Endodermal cell (in vitro differentiated cells): ENCODE measurements at regions not wholly inside any gene's neighbourhood (a gene's known extent, or its start where the extent isn't known, plus 50 kb on each side); places are given as distances from the start of the nearest gene placed in this dataset.

Experiments
- DNase-seq: peaks from one replicate; pipeline ENCODE4 v3.0.0-alpha.2; 2017
- H3K27ac ChIP-seq: 2 replicates; pipeline ENCODE4 v1.5.1; 2013; ENCODE audit warnings: mild to moderate bottlenecking, low read depth, low read length, moderate library complexity
- H3K27me3 ChIP-seq: 2 replicates; pipeline ENCODE4 v1.6.1; 2013; ENCODE audit warnings: mild to moderate bottlenecking, low read length, moderate library complexity; ENCODE audit not compliant: insufficient read depth, control insufficient read depth, poor library complexity, severe bottlenecking
- H3K36me3 ChIP-seq: 2 replicates; pipeline ENCODE4 v1.7.0; 2013; ENCODE audit warnings: mild to moderate bottlenecking, low read length, moderate library complexity; ENCODE audit not compliant: control insufficient read depth, insufficient read depth
- H3K4me1 ChIP-seq: one replicate; pipeline ENCODE4 v1.7.0; 2013; ENCODE audit warnings: low read length; ENCODE audit not compliant: control insufficient read depth, insufficient read depth
- H3K4me3 ChIP-seq: 2 replicates; pipeline ENCODE4 v1.5.1; 2013; ENCODE audit warnings: mild to moderate bottlenecking, low read length, moderate library complexity
- H3K9ac ChIP-seq: 2 replicates; pipeline ENCODE4 v1.6.1; 2013; ENCODE audit warnings: mild to moderate bottlenecking, low read length, moderate library complexity; ENCODE audit not compliant: poor library complexity, severe bottlenecking; ENCODE audit errors: extremely low read depth
- H3K9me3 ChIP-seq: 2 replicates; pipeline ENCODE4 v1.6.1; 2013; ENCODE audit warnings: mild to moderate bottlenecking, low read length, moderate library complexity; ENCODE audit not compliant: control insufficient read depth
- H3K27ac Mint-ChIP-seq: 2 replicates; pipeline ENCODE4 v1.8.0; 2020; ENCODE audit warnings: mixed read lengths
- H3K27me3 Mint-ChIP-seq: 2 replicates; pipeline ENCODE4 v1.8.0; 2021; ENCODE audit warnings: mild to moderate bottlenecking, mixed read lengths; ENCODE audit not compliant: insufficient read depth
- H3K36me3 Mint-ChIP-seq: 2 replicates; pipeline ENCODE4 v1.8.0; 2020; ENCODE audit warnings: low read depth, mixed read lengths
- H3K4me1 Mint-ChIP-seq: 2 replicates; pipeline ENCODE4 v1.8.0; 2020; ENCODE audit warnings: mixed read lengths
- H3K4me3 Mint-ChIP-seq: 2 replicates; pipeline ENCODE4 v1.8.0; 2020; ENCODE audit warnings: mild to moderate bottlenecking, moderate library complexity, mixed read lengths
- H3K9me3 Mint-ChIP-seq: 2 replicates; pipeline ENCODE4 v1.8.0; 2020; ENCODE audit warnings: mild to moderate bottlenecking, mixed read lengths
- WGBS, 2 experiments: methylation state at CpG; one replicate each; pipeline versions ENCODE4 v1.1.5 to v1.1.7; 2013; ENCODE audit warnings: missing lambda C conversion rate in 2 of 2, mixed read lengths in 1 of 2; ENCODE audit not compliant: insufficient coverage in 1 of 2, insufficient read length in 1 of 2; 5-methylcytosine and 5-hydroxymethylcytosine counted together
- TF ChIP-seq, protein P1 (sequence below): fragments of 200-600 bp; sonication (generic); conservative IDR thresholded peaks from 2 replicates; pipeline ENCODE4 v1.5.0; 2021; ENCODE audit warnings: antibody characterized with exemption, mild to moderate bottlenecking

- no peaks in the 10 kb centered on the region for H3K36me3 ChIP-seq
- TF ChIP-seq, protein P1, sequence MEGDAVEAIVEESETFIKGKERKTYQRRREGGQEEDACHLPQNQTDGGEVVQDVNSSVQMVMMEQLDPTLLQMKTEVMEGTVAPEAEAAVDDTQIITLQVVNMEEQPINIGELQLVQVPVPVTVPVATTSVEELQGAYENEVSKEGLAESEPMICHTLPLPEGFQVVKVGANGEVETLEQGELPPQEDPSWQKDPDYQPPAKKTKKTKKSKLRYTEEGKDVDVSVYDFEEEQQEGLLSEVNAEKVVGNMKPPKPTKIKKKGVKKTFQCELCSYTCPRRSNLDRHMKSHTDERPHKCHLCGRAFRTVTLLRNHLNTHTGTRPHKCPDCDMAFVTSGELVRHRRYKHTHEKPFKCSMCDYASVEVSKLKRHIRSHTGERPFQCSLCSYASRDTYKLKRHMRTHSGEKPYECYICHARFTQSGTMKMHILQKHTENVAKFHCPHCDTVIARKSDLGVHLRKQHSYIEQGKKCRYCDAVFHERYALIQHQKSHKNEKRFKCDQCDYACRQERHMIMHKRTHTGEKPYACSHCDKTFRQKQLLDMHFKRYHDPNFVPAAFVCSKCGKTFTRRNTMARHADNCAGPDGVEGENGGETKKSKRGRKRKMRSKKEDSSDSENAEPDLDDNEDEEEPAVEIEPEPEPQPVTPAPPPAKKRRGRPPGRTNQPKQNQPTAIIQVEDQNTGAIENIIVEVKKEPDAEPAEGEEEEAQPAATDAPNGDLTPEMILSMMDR, result no peak
- H3K4me1 Mint-ChIP-seq, result peaks cover 36% of the 10 kb centered on the region
- no peaks in the 10 kb centered on the region for H3K36me3 Mint-ChIP-seq
- peaks cover 11% of the 10 kb centered on the region for H3K9me3 Mint-ChIP-seq
- H3K27ac Mint-ChIP-seq, result peak overlapping the region; percentile 14
- H3K4me1 ChIP-seq, result peaks cover 23% of the 10 kb centered on the region
- H3K9ac ChIP-seq, result no peak overlapping the region
- H3K4me3 ChIP-seq, result peak overlapping the region; percentile 72
- no peaks in the 10 kb centered on the region for H3K27me3 Mint-ChIP-seq
- DNase-seq, result no peak
- WGBS, 2 experiments, result 29 to 52% methylated on average over 4 to 7 of the region's 9 CpGs
- H3K27ac ChIP-seq, result no peak overlapping the region
- H3K27me3 ChIP-seq, result no peaks in the 10 kb centered on the region
- peaks cover 26% of the 10 kb centered on the region for H3K9me3 ChIP-seq
- H3K4me3 Mint-ChIP-seq, result peak overlapping the region; percentile 72
Measured at GRCh38 chr13:30115257-30115600, 192.1 kb downstream of the KATNAL1 start.

DNA sequence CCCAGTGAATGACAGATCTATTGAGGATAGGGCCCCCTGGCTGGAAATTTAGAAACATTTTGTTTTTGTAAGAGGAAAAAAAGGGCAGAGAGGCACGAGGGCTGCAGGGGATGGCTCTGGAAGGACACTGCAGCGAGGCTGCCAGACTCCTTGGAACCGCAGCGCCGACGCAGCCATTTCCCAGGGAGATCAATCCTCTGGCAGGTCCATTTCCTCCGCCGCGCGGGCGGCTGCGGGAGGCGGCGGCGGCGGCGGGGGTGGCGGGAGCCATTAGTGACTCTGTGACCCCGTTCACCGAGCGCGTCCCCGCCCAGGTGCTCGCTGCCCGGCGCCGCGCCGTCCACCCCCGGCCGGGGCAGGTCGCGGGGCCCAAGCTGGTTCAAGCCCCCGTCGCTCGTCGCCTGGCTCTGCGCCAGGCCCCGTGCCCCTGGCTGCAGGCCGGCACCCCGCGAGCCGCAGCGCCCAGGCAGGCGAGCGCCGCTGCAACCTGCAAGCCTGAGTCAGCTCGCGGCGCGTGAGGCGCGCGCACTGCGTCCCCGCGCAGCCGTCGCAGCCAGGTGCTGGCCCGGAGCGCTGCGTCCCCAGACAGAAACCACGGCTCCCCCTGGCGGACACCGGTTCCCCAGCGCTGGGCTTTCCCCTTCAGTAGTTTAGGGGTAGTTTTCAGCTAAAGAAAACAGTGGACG is 192.6 kb downstream of the KATNAL1 start:
- no peaks in the 10 kb centered on the region for H3K36me3 ChIP-seq
- H3K27me3 Mint-ChIP-seq, result no peaks in the 10 kb centered on the region
- H3K27me3 ChIP-seq, result no peaks in the 10 kb centered on the region
- H3K27ac ChIP-seq, result peak overlapping the region; percentile 48
- H3K4me1 Mint-ChIP-seq, result peaks cover 36% of the 10 kb centered on the region
- H3K9me3 ChIP-seq, result peaks cover 26% of the 10 kb centered on the region
- peak overlapping the region; percentile 72 for H3K4me3 ChIP-seq
- peak overlapping the region; percentile 61 for H3K9ac ChIP-seq
- DNase-seq, result peak; percentile 98
- H3K27ac Mint-ChIP-seq, result peak overlapping the region; percentile 91
- H3K4me1 ChIP-seq, result peaks cover 23% of the 10 kb centered on the region
- H3K4me3 Mint-ChIP-seq, result peak overlapping the region; percentile 72
- WGBS, 2 experiments, result 1 to 11% methylated on average over 5 to 67 of the region's 67 CpGs
- TF ChIP-seq, protein P1, result peak; percentile 96
- peaks cover 11% of the 10 kb centered on the region for H3K9me3 Mint-ChIP-seq
- no peaks in the 10 kb centered on the region for H3K36me3 Mint-ChIP-seq

DNA sequence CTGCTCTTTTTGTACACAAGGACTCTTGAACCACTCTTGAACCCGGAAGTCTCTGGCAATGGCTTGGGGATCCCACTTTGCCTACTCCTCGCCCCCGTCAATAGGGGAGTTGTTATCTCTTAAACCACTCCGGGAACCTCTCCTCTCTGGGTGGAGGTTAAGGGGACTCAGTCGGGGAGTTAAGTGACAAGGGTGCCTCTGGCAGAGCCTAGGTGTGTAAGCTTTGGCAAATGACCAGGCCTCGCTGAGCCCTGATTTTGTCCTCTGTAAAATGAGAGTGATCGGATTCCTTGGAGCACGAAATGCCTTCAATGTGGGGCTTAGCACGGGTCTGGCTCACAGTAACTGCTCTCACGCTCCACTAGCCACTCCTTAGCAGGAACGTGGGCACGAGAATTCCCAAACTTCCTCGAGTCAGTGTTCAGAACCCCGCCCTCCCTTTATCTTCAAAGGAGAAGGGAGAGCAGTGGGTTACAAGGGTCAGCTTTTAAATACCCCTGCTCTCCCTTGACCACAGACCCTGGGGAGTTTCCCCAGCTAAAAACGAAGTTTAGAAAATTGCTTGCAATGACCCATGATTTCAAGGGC is 193.3 kb downstream of the KATNAL1 start:
- Histone ChIP-seq H3K4me3 (peak overlapping the region; percentile 72), H3K27me3 (no peaks in the 10 kb centered on the region), H3K4me1 (peaks cover 23% of the 10 kb centered on the region), H3K27ac (peak overlapping the region; percentile 48), H3K9me3 (peaks cover 26% of the 10 kb centered on the region), H3K36me3 (no peaks in the 10 kb centered on the region), H3K9ac (peak overlapping the region; percentile 61)
- DNase-seq, result peak; percentile 61
- Mint-ChIP-seq H3K36me3 (no peaks in the 10 kb centered on the region), H3K27me3 (no peaks in the 10 kb centered on the region), H3K27ac (peak overlapping the region; percentile 91), H3K4me1 (peaks cover 36% of the 10 kb centered on the region), H3K4me3 (peak overlapping the region; percentile 72), H3K9me3 (peaks cover 11% of the 10 kb centered on the region)
- TF ChIP-seq, protein P1, result no peak
- WGBS, 2 experiments, result 62 to 69% methylated on average over 15 of the region's 15 CpGs
